ENCODE measurements at regions not wholly inside any gene's neighbourhood (a gene's known extent, or its start where the extent isn't known, plus 50 kb on each side); places are given as distances from the start of the nearest gene placed in this dataset.

DNA sequence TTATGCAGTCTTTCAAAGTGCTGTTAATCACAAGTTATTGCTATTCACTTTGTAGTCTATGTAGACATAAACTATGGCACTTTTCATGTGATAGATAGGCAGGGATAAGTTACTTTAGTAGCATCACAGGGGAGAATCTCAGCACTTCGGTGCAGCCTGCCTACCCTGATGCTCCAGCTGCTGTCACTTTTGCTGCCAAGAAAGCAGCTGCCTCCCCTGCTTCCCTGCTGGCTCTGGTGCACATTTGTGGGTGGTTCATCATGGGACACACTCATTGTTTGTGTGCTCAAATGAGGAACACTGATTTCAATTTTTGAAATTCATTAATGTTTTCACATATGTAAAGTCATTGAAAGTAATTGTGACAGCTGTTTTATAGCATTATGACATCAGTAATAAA, 272.6 kb downstream of the S1PR1 start:
- no peak overlapping the region for H2AFZ ChIP-seq (ENCODE audit: low read length)
- no peaks in the 10 kb centered on the region for H3K4me1 ChIP-seq (ENCODE audit: insufficient read depth, low read length, poor library complexity, severe bottlenecking)
- H3K4me3 ChIP-seq (ENCODE audit: low read length, poor library complexity, severe bottlenecking), result no peak overlapping the region
- H3K9me2 ChIP-seq (replicated peaks; ENCODE audit: low read depth, low read length), result no peaks in the 10 kb centered on the region
- H3K4me2 ChIP-seq (ENCODE audit: low read depth, low read length, poor library complexity, severe bottlenecking), result no peak overlapping the region
- no peaks in the 10 kb centered on the region for H3K79me2 ChIP-seq (ENCODE audit: insufficient read depth, low read length)
- H3K36me3 ChIP-seq (ENCODE audit: insufficient read depth, low read length), result no peaks in the 10 kb centered on the region
- H3K9me3 ChIP-seq (ENCODE audit: insufficient read depth, low read depth, low read length), result no peaks in the 10 kb centered on the region
- H3K27me3 ChIP-seq (ENCODE audit: insufficient read depth, low read length, poor library complexity, severe bottlenecking), result no peaks in the 10 kb centered on the region
- no peak overlapping the region for H3K9ac ChIP-seq (ENCODE audit: low read depth, low read length, poor library complexity, severe bottlenecking)
- H4K20me1 ChIP-seq (ENCODE audit: insufficient read depth, low read length, poor library complexity, severe bottlenecking), result no peaks in the 10 kb centered on the region
- TF ChIP-seq CTCF (conservative IDR thresholded peaks at IDR 0.05; ENCODE audit: low read length), result no peak
- no peak for TF ChIP-seq EZH2phosphoT487 (IDR thresholded peaks at IDR 0.05; ENCODE audit: borderline replicate concordance)
- H3F3A ChIP-seq (ENCODE audit: low read depth), result no peaks in the 10 kb centered on the region

GRCh38 chr1:101511202-101511891, 274.5 kb downstream of the S1PR1 start:
- H3K9me2 ChIP-seq (replicated peaks; ENCODE audit: low read depth, low read length), result no peaks in the 10 kb centered on the region
- no peak overlapping the region for H3K4me3 ChIP-seq (ENCODE audit: low read length, poor library complexity, severe bottlenecking)
- no peaks in the 10 kb centered on the region for H3K4me1 ChIP-seq (ENCODE audit: insufficient read depth, low read length, poor library complexity, severe bottlenecking)
- no peak overlapping the region for H2AFZ ChIP-seq (ENCODE audit: low read length)
- H3K9ac ChIP-seq (ENCODE audit: low read depth, low read length, poor library complexity, severe bottlenecking), result no peak overlapping the region
- H3K79me2 ChIP-seq (ENCODE audit: insufficient read depth, low read length), result no peaks in the 10 kb centered on the region
- no peaks in the 10 kb centered on the region for H3K36me3 ChIP-seq (ENCODE audit: insufficient read depth, low read length)
- no peaks in the 10 kb centered on the region for H3K9me3 ChIP-seq (ENCODE audit: insufficient read depth, low read depth, low read length)
- TF ChIP-seq EZH2phosphoT487 (IDR thresholded peaks at IDR 0.05; ENCODE audit: borderline replicate concordance), result no peak
- no peak for TF ChIP-seq CTCF (conservative IDR thresholded peaks at IDR 0.05; ENCODE audit: low read length)
- no peaks in the 10 kb centered on the region for H4K20me1 ChIP-seq (ENCODE audit: insufficient read depth, low read length, poor library complexity, severe bottlenecking)
- no peaks in the 10 kb centered on the region for H3K27me3 ChIP-seq (ENCODE audit: insufficient read depth, low read length, poor library complexity, severe bottlenecking)
- no peaks in the 10 kb centered on the region for H3F3A ChIP-seq (ENCODE audit: low read depth)
- H3K4me2 ChIP-seq (ENCODE audit: low read depth, low read length, poor library complexity, severe bottlenecking), result no peak overlapping the region

- H2AFZ ChIP-seq (ENCODE audit: low read length), result no peak overlapping the region; the same call in 1 of the 2 replicates
- TF ChIP-seq CTCF (conservative IDR thresholded peaks at IDR 0.05; ENCODE audit: low read length) (peak; percentile 93), EZH2phosphoT487 (IDR thresholded peaks at IDR 0.05; ENCODE audit: borderline replicate concordance) (no peak)
Observed at GRCh38 chr1:101520302-101520701, 283.5 kb downstream of the S1PR1 start.

More at GRCh38 chr1:101520302-101520701, 283.5 kb downstream of the S1PR1 start:
- no peaks in the 10 kb centered on the region for H3F3A ChIP-seq (ENCODE audit: low read depth)
- H3K27me3 ChIP-seq (ENCODE audit: insufficient read depth, low read length, poor library complexity, severe bottlenecking), result no peaks in the 10 kb centered on the region
- H4K20me1 ChIP-seq (ENCODE audit: insufficient read depth, low read length, poor library complexity, severe bottlenecking), result no peaks in the 10 kb centered on the region
- H3K79me2 ChIP-seq (ENCODE audit: insufficient read depth, low read length), result no peaks in the 10 kb centered on the region
- H3K36me3 ChIP-seq (ENCODE audit: insufficient read depth, low read length), result no peaks in the 10 kb centered on the region
- H3K9ac ChIP-seq (ENCODE audit: low read depth, low read length, poor library complexity, severe bottlenecking), result no peak overlapping the region
- no peak overlapping the region for H3K4me2 ChIP-seq (ENCODE audit: low read depth, low read length, poor library complexity, severe bottlenecking)
- H3K9me3 ChIP-seq (ENCODE audit: insufficient read depth, low read depth, low read length), result no peaks in the 10 kb centered on the region
- H3K4me1 ChIP-seq (ENCODE audit: insufficient read depth, low read length, poor library complexity, severe bottlenecking), result no peaks in the 10 kb centered on the region
- no peak overlapping the region for H3K4me3 ChIP-seq (ENCODE audit: low read length, poor library complexity, severe bottlenecking)
- no peaks in the 10 kb centered on the region for H3K9me2 ChIP-seq (replicated peaks; ENCODE audit: low read depth, low read length)

Data from Loucy (cell line).